K562 (cell line): ENCODE measurements at regions not wholly inside any gene's neighbourhood (a gene's known extent, or its start where the extent isn't known, plus 50 kb on each side); places are given as distances from the start of the nearest gene placed in this dataset.

ENCODE experiments used
- ARNT ChIP-seq, 2 experiments: fragments of 450-650 bp; IDR thresholded peaks; 2 replicates each; pipeline ENCODE4 v1.6.1; 2016; ENCODE audit warnings: mild to moderate bottlenecking in 1 of 2
- BMI1 ChIP-seq: fragments of 150-350 bp; IDR thresholded peaks from 2 replicates; pipeline ENCODE4 v1.6.1; 2014; ENCODE audit warnings: low read length
- DEAF1 ChIP-seq: fragments of 450-650 bp; formaldehyde crosslinking; IDR thresholded peaks from 2 replicates; pipeline ENCODE4 v1.4.0; 2020; ENCODE audit warnings: mild to moderate bottlenecking, moderate library complexity
- GTF2E2 ChIP-seq: fragments of 200-800 bp; sonication (Bioruptor generic); IDR thresholded peaks from 2 replicates; pipeline ENCODE4 v1.6.1; 2016; ENCODE audit warnings: missing genetic modification characterization, missing compliant biosample characterization
- MEIS2 ChIP-seq: fragments of 450-650 bp; IDR thresholded peaks from 2 replicates; pipeline ENCODE4 v1.6.1; 2014; ENCODE audit warnings: mild to moderate bottlenecking; ENCODE audit not compliant: partially characterized antibody
- RERE ChIP-seq: sonication (generic); formaldehyde crosslinking; IDR thresholded peaks from 2 replicates; pipeline ENCODE4 v1.8.0; 2023; ENCODE audit warnings: missing genetic modification reagents, mild to moderate bottlenecking, borderline replicate concordance
- SRF ChIP-seq, 2 experiments: fragments of 250-450, 450-650 bp in 1 of 2; sonication (Bioruptor Pico) in 1 of 2; sonication (generic) in 1 of 2; formaldehyde crosslinking; IDR thresholded peaks; 2 replicates each; pipeline versions ENCODE4 v1.5.0 to v1.5.1; 2020 to 2022; ENCODE audit warnings: mild to moderate bottlenecking in 1 of 2, missing genetic modification reagents in 1 of 2

- TF ChIP-seq RERE (no peak), DEAF1 (CRISPR knock-in tag) (no peak), BMI1 (no peak), SRF (CRISPR knock-in tag; IDR thresholded peaks at IDR 0.05) (no peak), ARNT (IDR thresholded peaks at IDR 0.05) (no peak), MEIS2 (no peak), GTF2E2 (tag) (no peak)
Observed at GRCh38 chr11:28735511-28735910, 627.3 kb downstream of the METTL15 start (continued).
